ENCODE measurements at regions not wholly inside any gene's neighbourhood (a gene's known extent, or its start where the extent isn't known, plus 50 kb on each side); places are given as distances from the start of the nearest gene placed in this dataset.
"Not testable (repeated sequence)": the region's sequence is repeated elsewhere in the genome, so short reads cannot be mapped to it uniquely, and the experiment has no call there.

DNA sequence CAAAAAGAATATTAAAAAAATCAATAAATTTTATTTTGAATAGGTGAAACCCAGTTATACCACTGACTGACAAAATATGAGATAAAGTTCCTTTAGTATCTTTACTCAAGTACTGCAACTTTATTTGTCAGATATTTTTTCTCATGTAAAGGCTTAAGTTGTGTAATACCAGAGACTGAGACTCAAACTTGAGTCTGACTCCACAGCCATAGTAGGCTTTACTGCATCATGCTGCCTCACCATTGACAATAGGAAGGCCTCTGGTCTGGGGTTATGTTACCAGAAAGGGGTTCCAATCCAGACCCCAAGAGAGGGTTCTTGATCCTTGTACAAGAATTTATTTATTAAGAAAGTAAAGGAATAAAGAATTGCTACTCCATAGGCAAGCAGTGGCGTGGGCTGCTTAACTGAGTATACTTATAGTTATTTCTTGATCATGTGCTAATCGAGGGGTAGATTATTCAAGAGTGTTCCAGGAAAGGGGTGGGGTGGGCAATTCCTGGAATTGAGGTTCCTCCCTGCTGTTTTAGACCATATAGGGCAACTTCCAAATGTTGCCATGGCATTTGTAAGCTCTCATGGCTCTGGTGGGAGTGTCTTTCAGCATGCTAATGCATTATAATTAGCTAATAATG, 187.4 kb upstream of the WSB1 start:
- Histone ChIP-seq H3K4me1 (ENCODE audit: low read depth, poor library complexity, severe bottlenecking) (no peaks in the 10 kb centered on the region), H4K20me1 (ENCODE audit: insufficient read depth) (no peaks in the 10 kb centered on the region), H3K27me3 (ENCODE audit: insufficient read depth, low read depth) (no peaks in the 10 kb centered on the region), H2AFZ (ENCODE audit: low read depth) (no peak overlapping the region), H3K27ac (no peak overlapping the region), H3K4me2 (no peak overlapping the region), H3K79me2 (ENCODE audit: insufficient read depth, low read depth) (no peaks in the 10 kb centered on the region), H3K36me3 (ENCODE audit: insufficient read depth) (no peaks in the 10 kb centered on the region), H3K9ac (no peak overlapping the region), H3K4me3 (IDR thresholded peaks at IDR 0.05; ENCODE audit: insufficient read depth, low read depth, low read length) (no peak overlapping the region)
- TF ChIP-seq CTCF (conservative IDR thresholded peaks at IDR 0.05; ENCODE audit: low read depth, low read length), result no peak

GRCh38 chr17:27106982-27107360, 186.9 kb upstream of the WSB1 start:
- H3K9ac ChIP-seq, result no peak overlapping the region
- H3K27ac ChIP-seq, result no peak overlapping the region
- H3K4me2 ChIP-seq, result no peak overlapping the region
- no peak for TF ChIP-seq CTCF (conservative IDR thresholded peaks at IDR 0.05; ENCODE audit: low read depth, low read length)
- no peak overlapping the region for H3K4me3 ChIP-seq (IDR thresholded peaks at IDR 0.05; ENCODE audit: insufficient read depth, low read depth, low read length)
- H3K4me1 ChIP-seq (ENCODE audit: low read depth, poor library complexity, severe bottlenecking), result no peaks in the 10 kb centered on the region
- H4K20me1 ChIP-seq (ENCODE audit: insufficient read depth), result no peaks in the 10 kb centered on the region
- no peak overlapping the region for H2AFZ ChIP-seq (ENCODE audit: low read depth)
- H3K27me3 ChIP-seq (ENCODE audit: insufficient read depth, low read depth), result no peaks in the 10 kb centered on the region
- no peaks in the 10 kb centered on the region for H3K79me2 ChIP-seq (ENCODE audit: insufficient read depth, low read depth)
- no peaks in the 10 kb centered on the region for H3K36me3 ChIP-seq (ENCODE audit: insufficient read depth)

- H3K27me3 ChIP-seq (ENCODE audit: insufficient read depth, low read depth); H3K27ac ChIP-seq; H3K9ac ChIP-seq; H2AFZ ChIP-seq (ENCODE audit: low read depth); H3K36me3 ChIP-seq (ENCODE audit: insufficient read depth); H3K4me3 ChIP-seq (IDR thresholded peaks at IDR 0.05; ENCODE audit: insufficient read depth, low read depth, low read length); H4K20me1 ChIP-seq (ENCODE audit: insufficient read depth); H3K79me2 ChIP-seq (ENCODE audit: insufficient read depth, low read depth); H3K4me2 ChIP-seq; H3K4me1 ChIP-seq (ENCODE audit: low read depth, poor library complexity, severe bottlenecking): not testable (repeated sequence)
Measured at GRCh38 chr17:27107386-27108328, 186.3 kb upstream of the WSB1 start.

- Histone ChIP-seq H3K4me2 (no peak overlapping the region), H3K27ac (no peak overlapping the region), H3K36me3 (ENCODE audit: insufficient read depth) (no peaks in the 10 kb centered on the region), H3K79me2 (ENCODE audit: insufficient read depth, low read depth) (no peaks in the 10 kb centered on the region), H4K20me1 (ENCODE audit: insufficient read depth) (no peaks in the 10 kb centered on the region), H3K27me3 (ENCODE audit: insufficient read depth, low read depth) (no peaks in the 10 kb centered on the region), H3K4me1 (ENCODE audit: low read depth, poor library complexity, severe bottlenecking) (no peaks in the 10 kb centered on the region), H2AFZ (ENCODE audit: low read depth) (no peak overlapping the region), H3K9ac (no peak overlapping the region), H3K4me3 (IDR thresholded peaks at IDR 0.05; ENCODE audit: insufficient read depth, low read depth, low read length) (no peak overlapping the region)
- TF ChIP-seq CTCF (conservative IDR thresholded peaks at IDR 0.05; ENCODE audit: low read depth, low read length), result no peak
Measured at GRCh38 chr17:27109346-27109745, 184.6 kb upstream of the WSB1 start.

DNA sequence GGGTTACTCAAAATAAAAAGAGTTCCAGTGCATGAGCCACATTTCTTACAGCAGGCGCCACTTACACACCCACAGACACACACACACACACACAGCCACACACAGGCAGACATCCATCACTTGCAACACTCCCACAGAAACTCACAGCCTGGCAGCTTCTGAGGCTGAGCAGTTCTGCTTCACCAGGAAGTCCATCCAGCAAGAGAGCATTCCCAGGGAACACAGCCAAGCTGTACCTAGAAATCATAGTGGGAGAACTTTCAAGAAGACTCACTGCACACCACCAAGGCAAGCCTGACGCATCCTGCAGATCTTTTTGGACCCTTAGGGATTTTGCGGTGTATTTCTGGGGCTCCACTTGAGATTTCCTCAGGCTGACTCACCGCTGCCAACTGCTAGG, 140.9 kb upstream of the WSB1 start:
- no peaks in the 10 kb centered on the region for H3K27me3 ChIP-seq (ENCODE audit: insufficient read depth, low read depth)
- no peaks in the 10 kb centered on the region for H3K79me2 ChIP-seq (ENCODE audit: insufficient read depth, low read depth)
- no peak overlapping the region for H3K9ac ChIP-seq
- no peak overlapping the region for H3K4me2 ChIP-seq
- H3K36me3 ChIP-seq (ENCODE audit: insufficient read depth), result no peaks in the 10 kb centered on the region
- no peak overlapping the region for H2AFZ ChIP-seq (ENCODE audit: low read depth)
- no peaks in the 10 kb centered on the region for H4K20me1 ChIP-seq (ENCODE audit: insufficient read depth)
- H3K27ac ChIP-seq, result no peak overlapping the region
- H3K4me3 ChIP-seq (IDR thresholded peaks at IDR 0.05; ENCODE audit: insufficient read depth, low read depth, low read length), result no peak overlapping the region
- H3K4me1 ChIP-seq (ENCODE audit: low read depth, poor library complexity, severe bottlenecking), result no peaks in the 10 kb centered on the region
- no peak for TF ChIP-seq CTCF (conservative IDR thresholded peaks at IDR 0.05; ENCODE audit: low read depth, low read length)
